ENCODE measurements at regions not wholly inside any gene's neighbourhood (a gene's known extent, or its start where the extent isn't known, plus 50 kb on each side); places are given as distances from the start of the nearest gene placed in this dataset.
"Not testable (repeated sequence)": the region's sequence is repeated elsewhere in the genome, so short reads cannot be mapped to it uniquely, and the experiment has no call there.

DNA sequence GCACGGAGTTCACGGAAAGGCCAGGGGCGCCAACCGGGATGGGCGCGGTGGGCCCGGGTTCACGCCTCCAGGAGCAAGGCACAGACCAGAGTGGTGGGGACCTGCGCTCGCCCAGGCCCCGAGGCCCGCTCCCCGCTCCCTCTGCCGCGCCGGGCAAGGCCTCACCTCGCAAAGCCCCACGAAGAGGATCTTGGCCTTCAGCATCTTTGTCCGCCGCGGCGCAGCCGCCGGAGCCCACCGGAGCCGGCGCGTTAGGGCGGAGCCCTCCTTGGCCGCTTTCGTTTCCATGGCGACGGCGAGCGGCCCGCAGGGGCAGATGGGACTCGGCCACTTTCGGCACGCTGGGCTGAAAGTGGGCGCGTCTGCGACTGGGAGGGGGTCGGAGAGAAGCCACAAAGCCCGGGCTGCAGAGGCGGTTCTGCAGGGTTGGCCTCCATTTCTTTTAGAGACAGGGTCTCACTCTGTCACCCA lies 944.4 kb upstream of the ZNF722 start:
- Histone ChIP-seq H3K36me3 (no peaks in the 10 kb centered on the region), H3K27ac (no peak overlapping the region), H3K4me3 (no peak overlapping the region), H3K27me3 (no peaks in the 10 kb centered on the region), H3K4me1 (no peaks in the 10 kb centered on the region), H3K9me3 (peaks cover 6 to 13% of the 10 kb centered on the region in 2 donors)
- TF ChIP-seq POLR2AphosphoS5 (IDR thresholded peaks at IDR 0.05), result no peak
- no peak for DNase-seq
- in situ Hi-C loops (cut with MboI; ENCODE audit: low pct_ligation_motif_present in 1 of 4, low pct_unique_long_range_greater_than_20kb in 1 of 4, low sequenced_read_pairs in 3 of 4), result no loop called here
- intact Hi-C loops (cut with DNase I; ENCODE audit: low total_unique reads), result no loop called here
- 73 to 84% methylated on average over 3 to 44 of the region's 45 CpGs for WGBS, 2 donors (ENCODE audit: low coverage in 1 of 2)

DNA sequence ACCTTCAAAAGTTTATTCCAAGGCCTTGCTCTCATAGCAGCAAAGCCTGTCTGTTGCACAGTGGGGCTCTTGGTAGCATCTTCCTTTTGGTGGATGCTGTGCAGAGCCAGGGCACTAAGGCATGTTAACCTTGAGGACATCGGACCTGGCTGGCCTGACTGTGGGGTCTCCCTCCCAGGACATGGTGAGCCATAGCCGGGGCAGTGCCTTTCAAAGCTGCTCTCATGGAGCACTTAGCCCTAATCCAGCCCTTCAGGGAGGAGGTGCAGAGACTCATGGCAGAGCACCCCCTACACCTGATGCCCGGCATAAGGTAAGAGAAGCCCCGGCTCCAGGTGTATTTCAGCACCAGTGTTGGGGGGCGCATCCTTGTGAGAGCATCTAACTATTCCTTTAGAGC lies 941.4 kb upstream of the ZNF722 start:
- TF ChIP-seq, protein P1, sequence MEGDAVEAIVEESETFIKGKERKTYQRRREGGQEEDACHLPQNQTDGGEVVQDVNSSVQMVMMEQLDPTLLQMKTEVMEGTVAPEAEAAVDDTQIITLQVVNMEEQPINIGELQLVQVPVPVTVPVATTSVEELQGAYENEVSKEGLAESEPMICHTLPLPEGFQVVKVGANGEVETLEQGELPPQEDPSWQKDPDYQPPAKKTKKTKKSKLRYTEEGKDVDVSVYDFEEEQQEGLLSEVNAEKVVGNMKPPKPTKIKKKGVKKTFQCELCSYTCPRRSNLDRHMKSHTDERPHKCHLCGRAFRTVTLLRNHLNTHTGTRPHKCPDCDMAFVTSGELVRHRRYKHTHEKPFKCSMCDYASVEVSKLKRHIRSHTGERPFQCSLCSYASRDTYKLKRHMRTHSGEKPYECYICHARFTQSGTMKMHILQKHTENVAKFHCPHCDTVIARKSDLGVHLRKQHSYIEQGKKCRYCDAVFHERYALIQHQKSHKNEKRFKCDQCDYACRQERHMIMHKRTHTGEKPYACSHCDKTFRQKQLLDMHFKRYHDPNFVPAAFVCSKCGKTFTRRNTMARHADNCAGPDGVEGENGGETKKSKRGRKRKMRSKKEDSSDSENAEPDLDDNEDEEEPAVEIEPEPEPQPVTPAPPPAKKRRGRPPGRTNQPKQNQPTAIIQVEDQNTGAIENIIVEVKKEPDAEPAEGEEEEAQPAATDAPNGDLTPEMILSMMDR (IDR thresholded peaks at IDR 0.05), result no peak
- TF ChIP-seq POLR2A (IDR thresholded peaks at IDR 0.05) (no peak), POLR2AphosphoS5 (IDR thresholded peaks at IDR 0.05) (no peak), EP300 (IDR thresholded peaks at IDR 0.05; ENCODE audit: low read depth) (no peak)
- in situ Hi-C loops (cut with MboI; ENCODE audit: low pct_ligation_motif_present in 1 of 4, low pct_unique_long_range_greater_than_20kb in 1 of 4, low sequenced_read_pairs in 3 of 4), result no loop called here
- intact Hi-C loops (cut with DNase I; ENCODE audit: low total_unique reads), result no loop called here
- Histone ChIP-seq H3K27ac (no peak overlapping the region), H3K4me3 (no peak overlapping the region), H3K4me1 (no peaks in the 10 kb centered on the region), H3K27me3 (no peaks in the 10 kb centered on the region), H3K9me3 (peaks cover 12 to 13% of the 10 kb centered on the region in 2 donors), H3K36me3 (no peaks in the 10 kb centered on the region)
- WGBS, 2 donors (ENCODE audit: low coverage in 1 of 2), result 87 to 94% methylated on average over 2 to 5 of the region's 5 CpGs
- DNase-seq, result no peak

DNA sequence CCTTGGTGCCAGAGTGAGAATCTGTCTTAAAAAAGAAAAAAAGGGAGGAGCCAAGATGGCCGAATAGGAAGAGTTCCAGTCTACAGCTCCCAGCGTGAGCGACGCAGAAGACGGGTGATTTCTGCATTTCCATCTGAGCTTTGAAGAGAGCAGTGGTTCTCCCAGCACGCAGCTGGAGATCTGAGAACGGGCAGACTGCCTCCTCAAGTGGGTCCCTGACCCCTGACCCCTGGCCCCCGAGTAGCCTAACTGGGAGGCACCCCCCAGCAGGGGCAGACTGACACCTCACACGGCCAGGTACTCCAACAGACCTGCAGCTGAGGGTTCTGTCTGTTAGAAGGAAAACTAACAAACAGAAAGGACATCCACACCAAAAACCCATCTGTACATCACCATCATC lies 937.9 kb upstream of the ZNF722 start:
- H3K36me3 ChIP-seq; H3K4me1 ChIP-seq; DNase-seq; H3K4me3 ChIP-seq; H3K27me3 ChIP-seq; H3K27ac ChIP-seq; in situ Hi-C loops (cut with MboI; ENCODE audit: low pct_ligation_motif_present in 1 of 4, low pct_unique_long_range_greater_than_20kb in 1 of 4, low sequenced_read_pairs in 3 of 4); intact Hi-C loops (cut with DNase I; ENCODE audit: low total_unique reads): not testable (repeated sequence)
- WGBS, 2 donors (ENCODE audit: low coverage in 1 of 2), result 84 to 100% methylated on average over 5 to 7 of the region's 9 CpGs
- peaks cover 4 to 12% of the 10 kb centered on the region in 2 donors for H3K9me3 ChIP-seq

DNA sequence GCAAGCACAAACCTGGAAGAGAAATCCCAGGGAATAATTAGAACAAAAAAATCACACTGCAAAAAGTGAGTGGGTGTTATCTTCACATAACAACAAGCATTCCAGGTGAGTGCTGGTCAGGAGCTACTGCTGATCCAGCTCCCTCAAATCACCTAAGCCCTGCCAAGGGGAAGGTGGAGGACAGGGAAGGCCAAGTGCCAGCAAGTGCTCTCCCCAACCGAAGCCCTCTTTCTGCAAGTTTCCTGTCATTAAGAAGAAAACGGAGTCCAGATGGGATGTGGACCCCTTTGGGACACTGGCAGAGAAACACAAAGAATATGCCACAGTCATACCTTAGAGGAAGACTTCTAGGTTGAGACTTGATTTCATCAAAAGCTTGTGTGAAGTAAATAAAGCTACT lies 933.0 kb upstream of the ZNF722 start:
- TF ChIP-seq POLR2AphosphoS5 (IDR thresholded peaks at IDR 0.05), result no peak
- no peak for TF ChIP-seq EP300 (IDR thresholded peaks at IDR 0.05; ENCODE audit: low read depth)
- TF ChIP-seq, protein P1 (IDR thresholded peaks at IDR 0.05), result no peak
- TF ChIP-seq POLR2A (IDR thresholded peaks at IDR 0.05), result no peak
- Histone ChIP-seq H3K4me3 (no peak overlapping the region), H3K9me3 (peaks cover 0 to 2% of the 10 kb centered on the region in 2 donors), H3K36me3 (no peaks in the 10 kb centered on the region), H3K27me3 (no peaks in the 10 kb centered on the region), H3K4me1 (no peaks in the 10 kb centered on the region), H3K27ac (no peak overlapping the region)
- no peak for DNase-seq
- in situ Hi-C loops (cut with MboI; ENCODE audit: low pct_ligation_motif_present in 1 of 4, low pct_unique_long_range_greater_than_20kb in 1 of 4, low sequenced_read_pairs in 3 of 4) (no loop called here), intact Hi-C loops (cut with DNase I; ENCODE audit: low total_unique reads) (no loop called here)
- WGBS, 2 donors (ENCODE audit: low coverage in 1 of 2), result 14 to 62% methylated on average over 1 to 2 of the region's 2 CpGs

DNA sequence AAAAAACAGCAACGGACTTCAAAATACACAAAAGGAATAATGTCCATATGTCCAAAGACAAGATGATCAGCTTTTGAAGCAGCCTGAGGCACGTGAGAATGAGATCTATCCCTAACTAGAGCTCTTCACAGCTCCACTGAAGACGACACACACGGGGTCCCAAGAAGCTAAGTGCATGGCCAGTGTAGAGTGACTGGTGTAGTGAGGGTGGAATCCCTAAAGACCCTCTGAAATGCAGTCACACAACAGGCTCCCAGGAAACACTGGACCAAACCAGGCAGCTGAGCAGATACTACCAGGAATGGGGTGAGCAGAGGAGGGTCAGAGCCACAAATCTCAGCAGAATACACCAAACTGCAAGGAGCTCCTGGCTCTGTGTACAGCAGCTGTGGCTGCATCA lies 932.4 kb upstream of the ZNF722 start:
- intact Hi-C loops (cut with DNase I; ENCODE audit: low total_unique reads); in situ Hi-C loops (cut with MboI; ENCODE audit: low pct_ligation_motif_present in 1 of 4, low pct_unique_long_range_greater_than_20kb in 1 of 4, low sequenced_read_pairs in 3 of 4); H3K27me3 ChIP-seq; H3K27ac ChIP-seq; DNase-seq; H3K9me3 ChIP-seq; H3K36me3 ChIP-seq; H3K4me1 ChIP-seq; H3K4me3 ChIP-seq: not testable (repeated sequence)
- 50 to 52% methylated on average over 2 to 4 of the region's 4 CpGs for WGBS, 2 donors (ENCODE audit: low coverage in 1 of 2)

DNA sequence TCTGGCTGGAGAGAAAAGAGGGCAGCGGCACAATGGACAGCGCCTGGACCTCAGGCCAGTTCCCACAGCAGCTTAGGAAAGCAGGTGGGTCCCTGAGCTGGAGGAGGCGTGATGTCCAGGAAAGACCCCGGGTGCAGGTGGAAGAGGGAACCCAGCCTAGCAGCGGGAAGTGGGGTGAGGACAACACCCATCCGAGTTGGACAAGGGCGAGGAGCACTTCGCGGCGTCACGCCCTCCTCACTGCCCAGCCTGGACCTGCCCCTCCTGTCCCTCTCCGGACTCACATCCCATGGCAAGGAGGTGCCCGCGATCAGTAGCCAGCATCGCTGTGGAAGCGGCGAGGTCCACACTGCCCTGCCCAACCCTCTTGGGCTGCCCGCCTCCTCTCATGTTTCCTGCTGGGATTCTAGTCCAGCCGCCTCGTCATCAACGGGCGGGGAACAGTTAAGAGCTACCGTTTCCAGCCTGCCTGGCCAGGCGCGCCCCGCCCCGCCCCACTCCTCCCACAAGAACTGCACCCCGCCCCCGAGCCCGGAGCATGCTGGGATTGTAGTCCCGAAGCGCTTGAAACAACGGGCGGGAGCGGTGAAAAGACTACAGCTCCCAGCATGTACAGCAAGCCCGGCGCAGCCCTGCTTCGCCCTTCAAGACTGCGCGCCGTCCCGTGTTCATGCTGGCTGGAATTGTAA lies 930.6 kb upstream of the ZNF722 start:
- intact Hi-C loops (cut with DNase I; ENCODE audit: low total_unique reads) (no loop called here), in situ Hi-C loops (cut with MboI; ENCODE audit: low pct_ligation_motif_present in 1 of 4, low pct_unique_long_range_greater_than_20kb in 1 of 4, low sequenced_read_pairs in 3 of 4) (no loop called here)
- Histone ChIP-seq H3K4me3 (no peak overlapping the region), H3K9me3 (peaks cover 3 to 5% of the 10 kb centered on the region in 2 donors), H3K4me1 (no peaks in the 10 kb centered on the region), H3K36me3 (no peaks in the 10 kb centered on the region), H3K27me3 (no peaks in the 10 kb centered on the region), H3K27ac (no peak overlapping the region)
- DNase-seq, result no peak
- 74% methylated on average over 42 of the region's 42 CpGs; no CpG with 5 or more reads in 1 of the 2 donors for WGBS, 2 donors (ENCODE audit: low coverage in 1 of 2)
- TF ChIP-seq, protein P1 (IDR thresholded peaks at IDR 0.05), result no peak
- TF ChIP-seq POLR2A (IDR thresholded peaks at IDR 0.05), result no peak
- no peak for TF ChIP-seq POLR2AphosphoS5 (IDR thresholded peaks at IDR 0.05)
- no peak for TF ChIP-seq EP300 (IDR thresholded peaks at IDR 0.05; ENCODE audit: low read depth)
